CD4-positive, alpha-beta T cell (primary cell): ENCODE measurements at regions not wholly inside any gene's neighbourhood (a gene's known extent, or its start where the extent isn't known, plus 50 kb on each side); places are given as distances from the start of the nearest gene placed in this dataset.

Source experiments
- ATAC-seq: fragments of 200-7000 bp; cut with Tn5 transposase; one replicate; pipeline ENCODE4 v1.10.0; 2022; ENCODE audit warnings: mild to moderate bottlenecking; ENCODE audit not compliant: poor library complexity
- CTCF ChIA-PET: fragments of 350-600 bp; sonication (Branson Sonifier 250); formaldehyde crosslinking; loops from one replicate; lab custom pipeline; 2021; ENCODE audit warnings: antibody characterized with exemption, inconsistent platforms; lab: Charles Lee
- POLR2A ChIA-PET: fragments of 350-600 bp; sonication (Branson Sonifier 250); formaldehyde crosslinking; loops from one replicate; lab custom pipeline; 2021; ENCODE audit warnings: antibody characterized with exemption, inconsistent platforms; lab: Charles Lee
- DNase-seq, 14 experiments: peaks; one replicate each; pipeline ENCODE4 v3.0.0-alpha.2; 2013 to 2020; ENCODE audit warnings: mixed read lengths in 2 of 14
- H3K27ac ChIP-seq, 2 donors: one replicate each; pipeline versions ENCODE4 v1.5.1 to v1.7.0; 2013; ENCODE audit warnings: low read length in 2 of 2, low read depth in 1 of 2, mild to moderate bottlenecking in 1 of 2
- H3K27me3 ChIP-seq, 2 experiments: 1 replicate in 1 of 2; 2 replicates in 1 of 2; pipeline versions ENCODE4 v1.6.1 to v1.7.0; 2013; ENCODE audit warnings: low read length in 2 of 2, control low read depth in 1 of 2, mild to moderate bottlenecking in 1 of 2, moderate library complexity in 1 of 2; ENCODE audit not compliant: insufficient read depth in 2 of 2, control insufficient read depth in 1 of 2
- H3K36me3 ChIP-seq: one replicate; pipeline ENCODE4 v1.6.1; 2013; ENCODE audit warnings: low read length, control low read depth; ENCODE audit not compliant: insufficient read depth
- H3K4me1 ChIP-seq: one replicate; pipeline ENCODE4 v1.6.1; 2013; ENCODE audit warnings: low read length, control low read depth; ENCODE audit not compliant: insufficient read depth
- H3K4me3 ChIP-seq: one replicate; pipeline ENCODE4 v1.5.1; 2013; ENCODE audit warnings: mild to moderate bottlenecking, low read length, moderate library complexity
- H3K9me3 ChIP-seq, 2 experiments: 1 replicate in 1 of 2; 2 replicates in 1 of 2; pipeline versions ENCODE4 v1.6.1 to v1.7.0; 2013; ENCODE audit warnings: low read length in 2 of 2, mild to moderate bottlenecking in 2 of 2, control low read depth in 1 of 2, moderate library complexity in 1 of 2; ENCODE audit not compliant: control insufficient read depth in 1 of 2, insufficient read depth in 1 of 2
- H3K27ac Mint-ChIP-seq: one replicate; pipeline ENCODE4 v1.8.0; 2020; ENCODE audit warnings: mixed read lengths
- H3K27me3 Mint-ChIP-seq: one replicate; pipeline ENCODE4 v1.8.0; 2021; ENCODE audit warnings: mixed read lengths
- H3K36me3 Mint-ChIP-seq: one replicate; pipeline ENCODE4 v1.8.0; 2021; ENCODE audit warnings: low read depth, mixed read lengths
- H3K4me1 Mint-ChIP-seq: one replicate; pipeline ENCODE4 v1.8.0; 2021; ENCODE audit warnings: low read depth, mixed read lengths
- H3K4me3 Mint-ChIP-seq: one replicate; pipeline ENCODE4 v1.8.0; 2020; ENCODE audit warnings: mild to moderate bottlenecking, mixed read lengths
- H3K9me3 Mint-ChIP-seq: one replicate; pipeline ENCODE4 v1.8.0; 2020; ENCODE audit warnings: mixed read lengths
- intact Hi-C, 2 experiments: fragments of 100-400 bp; cut with DNase I in 1 of 2; cut with micrococcal nuclease in 1 of 2; formaldehyde crosslinking; loops; one replicate each; pipeline versions ENCODE4 v1.15.1 to v1.9.0; 2023 to 2025; cut with DNase I, micrococcal nuclease
- TF ChIP-seq, protein P1 (sequence below): fragments of 200-600 bp; IDR thresholded peaks from one replicate; pipeline ENCODE4 v1.8.0; 2022; ENCODE audit warnings: antibody characterized with exemption, mild to moderate bottlenecking

DNA sequence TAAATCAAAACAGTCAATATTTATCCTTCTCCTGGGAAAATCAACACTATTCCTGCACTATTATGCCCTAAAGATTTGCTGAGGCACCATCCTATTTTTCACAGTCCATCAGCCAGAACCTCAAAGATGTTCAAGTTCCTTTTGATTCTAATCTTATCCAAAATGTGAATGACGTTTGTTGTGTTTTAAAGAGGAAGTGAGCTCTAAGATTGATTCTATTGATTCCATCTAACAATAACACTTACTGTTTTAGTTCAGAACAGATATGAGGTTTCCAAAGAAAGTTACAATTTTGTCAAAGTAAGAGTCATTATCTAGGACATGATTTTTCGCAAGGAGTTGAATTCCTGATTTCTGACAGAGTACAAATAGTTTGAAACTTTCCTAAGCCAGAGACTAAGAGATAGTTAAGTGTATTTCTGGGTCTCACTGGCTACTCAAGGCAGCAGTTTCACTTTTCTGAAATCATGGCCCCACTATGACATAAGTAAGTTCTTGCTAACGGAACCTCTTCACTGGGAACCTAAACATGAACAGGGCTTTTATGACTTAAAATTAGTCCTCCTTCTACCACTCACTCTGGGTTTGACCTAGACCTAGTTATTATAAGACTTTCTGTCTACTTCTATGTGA is 84.7 kb downstream of the LHX9 start:
- no peak for ATAC-seq
- ChIA-PET CTCF (no interaction called here), POLR2A (no interaction called here)
- no peaks in the 10 kb centered on the region for H3K4me1 Mint-ChIP-seq
- TF ChIP-seq, protein P1, sequence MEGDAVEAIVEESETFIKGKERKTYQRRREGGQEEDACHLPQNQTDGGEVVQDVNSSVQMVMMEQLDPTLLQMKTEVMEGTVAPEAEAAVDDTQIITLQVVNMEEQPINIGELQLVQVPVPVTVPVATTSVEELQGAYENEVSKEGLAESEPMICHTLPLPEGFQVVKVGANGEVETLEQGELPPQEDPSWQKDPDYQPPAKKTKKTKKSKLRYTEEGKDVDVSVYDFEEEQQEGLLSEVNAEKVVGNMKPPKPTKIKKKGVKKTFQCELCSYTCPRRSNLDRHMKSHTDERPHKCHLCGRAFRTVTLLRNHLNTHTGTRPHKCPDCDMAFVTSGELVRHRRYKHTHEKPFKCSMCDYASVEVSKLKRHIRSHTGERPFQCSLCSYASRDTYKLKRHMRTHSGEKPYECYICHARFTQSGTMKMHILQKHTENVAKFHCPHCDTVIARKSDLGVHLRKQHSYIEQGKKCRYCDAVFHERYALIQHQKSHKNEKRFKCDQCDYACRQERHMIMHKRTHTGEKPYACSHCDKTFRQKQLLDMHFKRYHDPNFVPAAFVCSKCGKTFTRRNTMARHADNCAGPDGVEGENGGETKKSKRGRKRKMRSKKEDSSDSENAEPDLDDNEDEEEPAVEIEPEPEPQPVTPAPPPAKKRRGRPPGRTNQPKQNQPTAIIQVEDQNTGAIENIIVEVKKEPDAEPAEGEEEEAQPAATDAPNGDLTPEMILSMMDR, result no peak
- no peak overlapping the region for H3K4me3 Mint-ChIP-seq
- DNase-seq, result no peak
- no peaks in the 10 kb centered on the region for H3K9me3 ChIP-seq
- no peaks in the 10 kb centered on the region for H3K27me3 Mint-ChIP-seq
- H3K27me3 ChIP-seq, result no peaks in the 10 kb centered on the region
- H3K36me3 Mint-ChIP-seq, result no peaks in the 10 kb centered on the region
- no peaks in the 10 kb centered on the region for H3K36me3 ChIP-seq
- H3K27ac ChIP-seq, result no peak overlapping the region
- no peak overlapping the region for H3K4me3 ChIP-seq
- no peaks in the 10 kb centered on the region for H3K4me1 ChIP-seq
- no peak overlapping the region for H3K27ac Mint-ChIP-seq
- intact Hi-C loops, result no loop called here
- peaks cover 2% of the 10 kb centered on the region for H3K9me3 Mint-ChIP-seq

DNA sequence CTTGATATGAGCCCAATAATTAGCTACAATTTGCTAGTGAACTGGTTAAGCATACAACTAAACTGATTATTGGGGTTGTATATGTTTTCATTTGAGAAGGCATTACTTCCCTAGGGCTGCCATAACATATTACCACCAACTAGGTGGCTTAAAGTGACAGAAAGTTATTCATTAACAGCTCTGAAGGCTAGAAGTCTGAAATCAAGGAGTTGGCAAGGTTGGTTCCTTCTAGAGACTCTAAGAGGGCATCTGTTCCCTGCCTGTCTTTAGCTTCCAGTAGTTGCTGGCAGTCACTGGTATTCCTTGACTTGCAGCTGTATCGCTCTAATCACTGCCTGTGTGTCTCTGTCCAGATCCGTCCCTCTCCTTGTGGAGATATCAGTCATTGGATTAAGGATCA is 86.3 kb downstream of the LHX9 start:
- POLR2A ChIA-PET, result no interaction called here
- TF ChIP-seq, protein P1, result no peak
- CTCF ChIA-PET, result no interaction called here

DNA sequence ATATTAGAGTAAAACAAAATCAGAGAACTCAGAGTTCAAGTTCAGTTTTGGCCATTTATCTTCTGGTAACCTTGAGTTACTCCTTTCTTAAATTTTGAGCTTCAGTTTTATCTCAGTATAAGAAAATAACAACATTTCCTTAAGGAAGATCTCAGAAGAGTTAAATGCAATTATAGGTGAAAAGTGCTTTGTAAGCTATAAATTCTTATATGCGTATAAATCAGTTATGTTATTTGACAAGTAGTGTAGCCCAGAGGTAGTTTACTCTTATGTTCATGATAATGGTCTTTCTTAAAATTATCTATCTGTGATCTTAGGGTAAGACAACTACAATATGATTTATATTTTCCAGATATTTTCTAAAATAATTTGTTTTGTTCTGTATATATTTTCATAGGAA is 89.8 kb downstream of the LHX9 start:
- no peaks in the 10 kb centered on the region for H3K4me1 ChIP-seq
- POLR2A ChIA-PET, result no interaction called here
- intact Hi-C loops, result no loop called here
- no peak for DNase-seq
- H3K27ac Mint-ChIP-seq, result no peak overlapping the region
- CTCF ChIA-PET, result no interaction called here
- no peaks in the 10 kb centered on the region for H3K27me3 Mint-ChIP-seq
- H3K27me3 ChIP-seq, result no peaks in the 10 kb centered on the region
- H3K36me3 ChIP-seq, result no peaks in the 10 kb centered on the region
- H3K9me3 Mint-ChIP-seq, result peaks cover 8% of the 10 kb centered on the region
- ATAC-seq, result no peak
- no peak overlapping the region for H3K27ac ChIP-seq
- H3K4me3 Mint-ChIP-seq, result no peak overlapping the region
- H3K4me3 ChIP-seq, result no peak overlapping the region
- no peaks in the 10 kb centered on the region for H3K36me3 Mint-ChIP-seq
- TF ChIP-seq, protein P1, result no peak
- peaks cover 4 to 7% of the 10 kb centered on the region in 2 experiments for H3K9me3 ChIP-seq
- no peaks in the 10 kb centered on the region for H3K4me1 Mint-ChIP-seq

More for the DNA sequence above, 86.3 kb downstream of the LHX9 start:
- H3K4me1 ChIP-seq, result no peaks in the 10 kb centered on the region
- H3K27ac ChIP-seq, result no peak overlapping the region
- no peaks in the 10 kb centered on the region for H3K27me3 ChIP-seq
- H3K9me3 ChIP-seq, result no peaks in the 10 kb centered on the region
- intact Hi-C loops, result no loop called here
- ATAC-seq (no peak), DNase-seq (no peak)
- H3K9me3 Mint-ChIP-seq, result peaks cover 2% of the 10 kb centered on the region
- H3K4me3 Mint-ChIP-seq, result no peak overlapping the region
- H3K4me3 ChIP-seq, result no peak overlapping the region
- no peak overlapping the region for H3K27ac Mint-ChIP-seq
- no peaks in the 10 kb centered on the region for H3K36me3 ChIP-seq
- no peaks in the 10 kb centered on the region for H3K27me3 Mint-ChIP-seq
- no peaks in the 10 kb centered on the region for H3K4me1 Mint-ChIP-seq
- no peaks in the 10 kb centered on the region for H3K36me3 Mint-ChIP-seq
